Stimulated activated naive CD4-positive, alpha-beta T cell (primary cell): ENCODE measurements at regions not wholly inside any gene's neighbourhood (a gene's known extent, or its start where the extent isn't known, plus 50 kb on each side); places are given as distances from the start of the nearest gene placed in this dataset.
"Not testable (repeated sequence)": the region's sequence is repeated elsewhere in the genome, so short reads cannot be mapped to it uniquely, and the experiment has no call there.

Experiments
- DNase-seq, 6 experiments: peaks; one replicate each; lab custom pipeline; 2025; lab: John Stamatoyannopoulos, UW

GRCh38 chr9:88280816-88281382 is 107.3 kb upstream of the SPIN1 start:
- DNase-seq, result no peak

- DNase-seq, result no peak
These were observed 110.2 kb upstream of the SPIN1 start for GRCh38 chr9:88278036-88278435.

- DNase-seq, result no peak
These were observed 114.2 kb upstream of the SPIN1 start for GRCh38 chr9:88274078-88274477.

GRCh38 chr9:88272986-88273385 is 115.3 kb upstream of the SPIN1 start:
- DNase-seq, result no peak

GRCh38 chr9:88270413-88270812 is 117.8 kb upstream of the SPIN1 start:
- DNase-seq, result no peak

- DNase-seq, result no peak
These were observed 119.4 kb upstream of the SPIN1 start for GRCh38 chr9:88268886-88269285.

- no peak for DNase-seq
These were observed 121.0 kb upstream of the SPIN1 start for GRCh38 chr9:88267283-88267682.

GRCh38 chr9:88266416-88266815 is 121.8 kb upstream of the SPIN1 start:
- DNase-seq, result no peak

- no peak for DNase-seq
These were observed 120.7 kb upstream of the SPATA31C2 start for GRCh38 chr9:88259001-88259400.

- DNase-seq, result no peak
These were observed 120.3 kb upstream of the SPATA31C2 start for GRCh38 chr9:88258601-88259000.

- DNase-seq, result no peak
These were observed 119.7 kb upstream of the SPATA31C2 start for GRCh38 chr9:88258024-88258423.

- DNase-seq, result no peak
These were observed 117.9 kb upstream of the SPATA31C2 start for GRCh38 chr9:88256216-88256615.

GRCh38 chr9:88255806-88256205 is 117.5 kb upstream of the SPATA31C2 start:
- DNase-seq, result not testable (repeated sequence)

GRCh38 chr9:88251903-88252302 is 113.6 kb upstream of the SPATA31C2 start:
- DNase-seq, result no peak

GRCh38 chr9:88243736-88244135 is 105.5 kb upstream of the SPATA31C2 start:
- DNase-seq, result no peak

- DNase-seq, result no peak
These were observed 104.6 kb upstream of the SPATA31C2 start for GRCh38 chr9:88242879-88243278.

GRCh38 chr9:88237991-88238571 is 99.8 kb upstream of the SPATA31C2 start:
- no peak for DNase-seq

- DNase-seq, result no peak
These were observed 99.2 kb upstream of the SPATA31C2 start for GRCh38 chr9:88237479-88237961.

GRCh38 chr9:88236511-88237478 is 98.5 kb upstream of the SPATA31C2 start:
- DNase-seq, result no peak

GRCh38 chr9:88235615-88236014 is 97.3 kb upstream of the SPATA31C2 start:
- DNase-seq, result no peak

- no peak for DNase-seq
These were observed 95.8 kb upstream of the SPATA31C2 start for GRCh38 chr9:88234114-88234513.

- no peak for DNase-seq
These were observed 94.8 kb upstream of the SPATA31C2 start for GRCh38 chr9:88233091-88233490.

- no peak for DNase-seq
These were observed 92.3 kb upstream of the SPATA31C2 start for GRCh38 chr9:88230612-88231011.
